Medulla oblongata (tissue), 1 donor: ENCODE measurements at regions not wholly inside any gene's neighbourhood (a gene's known extent, or its start where the extent isn't known, plus 50 kb on each side); places are given as distances from the start of the nearest gene placed in this dataset.

Source experiments
- DNase-seq: peaks from one replicate; pipeline ENCODE4 v3.0.0-alpha.2; 2015; ENCODE audit errors: extremely low spot score

GRCh38 chr11:76721755-76722677 is 51.5 kb upstream of the LRRC32 start:
- DNase-seq: peak; percentile 89

- DNase-seq: no peak
These were observed 52.6 kb upstream of the LRRC32 start for GRCh38 chr11:76723142-76723541.

GRCh38 chr11:76723548-76723947 is 53.0 kb upstream of the LRRC32 start:
- DNase-seq: no peak

GRCh38 chr11:76724171-76724768 is 53.7 kb upstream of the LRRC32 start:
- no peak for DNase-seq

GRCh38 chr11:76728227-76728626 is 54.9 kb upstream of the TSKU start:
- DNase-seq: no peak

- no peak for DNase-seq
These were observed 54.4 kb upstream of the TSKU start for GRCh38 chr11:76728778-76729177.

GRCh38 chr11:76729214-76729613 is 53.9 kb upstream of the TSKU start:
- DNase-seq: no peak

GRCh38 chr11:76730887-76731565 is 52.1 kb upstream of the TSKU start:
- no peak for DNase-seq

GRCh38 chr11:76732643-76733042 is 50.5 kb upstream of the TSKU start:
- DNase-seq: no peak
